NCI-H2171 treated with DMSO at 0.1 percent for 48 hours (cell line): ENCODE measurements at regions not wholly inside any gene's neighbourhood (a gene's known extent, or its start where the extent isn't known, plus 50 kb on each side); places are given as distances from the start of the nearest gene placed in this dataset.

Experiments
- DNase-seq: peaks from one replicate; lab custom pipeline; 2025; lab: John Stamatoyannopoulos, UW

DNA sequence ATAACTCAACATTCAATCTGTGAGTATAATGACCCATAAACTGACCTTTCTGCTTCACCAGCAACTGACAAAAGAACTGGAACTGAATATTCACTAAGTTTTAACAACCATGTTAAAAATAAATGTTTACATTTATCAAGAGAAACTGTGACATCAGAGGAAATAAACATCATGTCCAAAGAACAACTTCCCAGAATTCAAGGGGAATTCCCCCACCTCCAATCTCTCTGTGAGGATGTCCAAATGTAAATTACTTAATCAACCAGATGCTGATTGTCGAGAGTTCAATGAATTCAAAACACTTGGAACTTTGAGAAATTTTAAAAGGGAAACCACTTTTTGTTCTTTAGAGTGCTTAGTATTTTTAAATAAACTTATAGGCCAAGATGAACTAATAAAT is 365.6 kb upstream of the ADGRL2 start:
- no peak for DNase-seq

DNA sequence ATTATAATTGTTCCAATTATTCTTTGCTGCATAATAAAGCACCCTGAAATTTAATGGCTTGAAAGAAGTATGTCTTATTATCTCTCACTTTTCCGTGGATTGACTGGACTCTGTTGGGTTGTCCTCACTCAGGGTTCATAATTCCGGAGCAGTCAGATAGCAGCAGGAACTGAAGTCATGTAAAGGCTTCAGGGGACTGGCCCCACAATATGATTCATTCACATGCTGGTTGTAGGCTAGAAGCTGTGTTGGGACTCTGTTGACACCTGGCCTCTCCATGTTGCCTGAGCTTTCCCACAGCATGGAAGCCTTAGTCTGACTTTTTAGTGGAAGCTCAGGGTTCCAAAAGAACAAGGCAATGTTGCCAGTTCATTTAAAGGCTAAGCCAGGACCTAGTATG is 367.1 kb upstream of the ADGRL2 start:
- no peak for DNase-seq

DNA sequence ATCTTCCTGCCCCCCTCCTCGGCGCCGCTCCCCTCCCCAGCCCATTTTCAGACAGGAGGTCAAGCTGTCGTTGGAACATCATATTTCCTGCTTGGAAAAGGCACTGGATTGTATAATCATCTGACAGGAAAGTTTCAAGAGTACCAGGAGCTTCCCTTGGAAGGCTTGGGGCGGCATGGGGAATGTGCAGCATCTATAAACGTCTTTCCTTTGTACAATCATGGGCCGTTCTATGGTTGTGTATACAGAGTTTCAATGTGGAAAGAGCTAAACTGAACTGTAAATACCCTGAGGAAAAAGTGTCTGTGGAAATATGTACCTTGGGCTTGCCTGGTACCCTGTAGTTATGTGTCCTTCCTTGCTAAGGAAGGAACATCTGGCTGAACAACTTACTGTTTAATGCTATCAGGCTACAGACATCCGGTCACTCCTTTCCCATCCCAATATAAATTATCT is 368.1 kb upstream of the ADGRL2 start:
- no peak for DNase-seq

DNA sequence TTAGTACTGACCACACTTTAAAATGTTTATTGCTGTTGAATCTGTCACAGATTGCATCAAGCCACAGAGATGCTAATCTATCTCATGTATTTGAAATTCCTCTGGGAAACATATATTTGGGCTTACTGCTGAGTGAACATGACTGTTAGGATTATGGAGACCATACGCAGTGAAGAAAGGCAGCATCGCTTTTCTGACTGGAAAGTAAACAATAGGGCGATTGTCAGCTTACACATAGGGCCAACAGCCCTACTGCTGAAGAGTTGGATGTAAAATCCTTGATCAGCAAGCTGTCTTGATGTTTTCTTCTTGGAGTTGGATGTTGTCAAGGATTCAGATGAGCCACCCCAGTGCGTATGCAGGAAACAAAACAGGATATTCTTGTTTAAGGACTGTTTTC is 368.7 kb upstream of the ADGRL2 start:
- DNase-seq = no peak

DNA sequence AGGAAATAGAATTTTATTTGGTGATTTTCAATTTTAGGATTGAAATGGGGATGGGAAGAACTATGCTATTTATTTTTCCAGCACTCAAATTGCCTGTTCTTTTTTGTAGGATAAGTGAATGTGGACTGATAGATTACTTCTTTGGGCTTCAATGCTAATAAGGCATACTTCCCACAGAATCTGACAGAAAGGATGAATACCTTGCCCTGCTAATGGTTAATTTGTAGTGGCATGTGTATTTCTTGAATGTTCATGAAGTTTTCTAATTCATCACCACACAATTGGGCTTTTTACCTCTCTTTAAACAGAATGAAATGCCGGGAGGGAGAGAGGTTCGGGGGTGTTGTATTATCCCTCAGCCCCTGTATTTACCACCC is 369.1 kb upstream of the ADGRL2 start:
- DNase-seq = no peak

DNA sequence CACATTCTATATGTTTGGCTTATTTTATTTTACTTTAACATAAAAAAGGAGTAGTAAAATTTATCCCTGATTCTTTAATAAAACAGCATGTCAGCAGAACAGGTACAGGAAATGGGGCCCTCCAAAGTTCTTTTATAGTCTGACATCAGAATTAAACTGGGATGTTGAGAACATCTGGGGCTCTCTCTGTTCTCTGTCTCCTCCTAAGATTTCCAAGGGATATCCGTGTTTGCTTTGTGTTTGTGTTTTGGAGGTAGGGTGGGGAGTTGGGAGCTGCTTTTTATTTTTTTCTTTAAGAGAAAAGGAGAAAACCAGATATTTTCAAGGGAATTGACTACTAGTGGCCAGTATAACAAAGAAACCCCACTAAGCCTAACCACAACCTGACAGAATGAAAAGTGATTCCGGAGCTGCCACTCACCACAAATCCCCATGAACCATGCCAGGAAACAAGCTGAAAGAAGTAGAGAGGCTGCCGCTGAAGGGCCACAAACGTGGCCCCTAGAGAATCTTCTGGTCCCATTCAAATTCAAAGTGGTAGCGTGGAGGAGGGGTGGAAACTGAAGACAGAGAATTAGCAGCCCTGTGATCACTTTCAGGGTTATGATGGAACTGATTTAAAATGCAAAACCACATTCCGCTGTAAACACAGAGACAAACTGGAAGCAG is 369.6 kb upstream of the ADGRL2 start:
- no peak for DNase-seq

DNA sequence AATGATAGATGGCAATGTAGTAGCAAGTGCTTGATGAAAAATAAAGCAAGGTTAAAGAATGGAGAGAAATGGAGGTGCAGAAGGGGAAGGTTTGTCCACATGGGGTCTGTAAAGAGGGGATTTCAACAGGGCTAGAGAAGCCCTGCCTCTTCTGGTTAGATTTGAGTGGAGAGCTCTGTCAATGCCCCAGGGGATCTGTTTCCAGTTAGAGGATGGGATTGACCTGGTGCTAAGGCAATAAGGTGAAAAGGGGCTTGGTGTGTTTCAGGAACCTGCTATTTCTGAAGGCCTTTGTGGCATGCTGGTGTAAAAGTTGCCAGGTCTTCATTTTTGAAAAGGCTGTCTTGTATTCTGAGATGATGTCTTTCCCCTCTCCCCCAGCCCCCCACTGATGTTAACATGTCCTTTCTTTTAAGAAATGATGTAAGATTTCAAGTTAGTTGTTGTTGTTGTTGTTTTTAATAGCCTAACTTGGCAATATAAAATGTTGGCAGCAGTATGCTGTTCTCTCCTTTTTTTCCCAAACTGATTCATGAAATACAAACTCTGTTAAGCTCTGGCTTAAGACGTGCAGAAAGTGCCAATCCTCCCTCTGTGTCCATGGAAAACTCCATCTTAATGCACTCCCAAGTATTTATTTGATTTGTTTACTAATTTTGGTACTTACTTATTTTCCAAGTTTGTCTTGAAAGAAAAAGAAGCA is 370.3 kb upstream of the ADGRL2 start:
- DNase-seq = no peak

DNA sequence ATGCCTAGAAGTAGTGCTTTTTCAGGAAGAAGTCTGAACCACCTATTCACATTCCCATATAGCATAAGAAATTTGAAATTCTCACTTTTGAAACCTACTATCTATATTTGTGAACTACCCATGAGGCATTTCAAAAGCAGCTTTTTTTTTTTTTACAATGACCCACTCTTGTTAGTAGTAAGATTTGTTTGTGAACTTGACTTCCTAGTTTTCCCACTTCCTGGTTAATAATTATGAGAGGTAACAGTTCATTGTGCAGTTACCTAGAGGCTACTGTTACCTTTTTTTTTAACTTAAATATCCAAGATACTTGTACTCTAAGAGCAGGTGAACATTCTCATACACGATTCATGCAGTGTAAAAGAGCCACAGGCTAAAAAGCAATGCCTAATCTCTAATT is 371.7 kb upstream of the ADGRL2 start:
- DNase-seq = no peak

DNA sequence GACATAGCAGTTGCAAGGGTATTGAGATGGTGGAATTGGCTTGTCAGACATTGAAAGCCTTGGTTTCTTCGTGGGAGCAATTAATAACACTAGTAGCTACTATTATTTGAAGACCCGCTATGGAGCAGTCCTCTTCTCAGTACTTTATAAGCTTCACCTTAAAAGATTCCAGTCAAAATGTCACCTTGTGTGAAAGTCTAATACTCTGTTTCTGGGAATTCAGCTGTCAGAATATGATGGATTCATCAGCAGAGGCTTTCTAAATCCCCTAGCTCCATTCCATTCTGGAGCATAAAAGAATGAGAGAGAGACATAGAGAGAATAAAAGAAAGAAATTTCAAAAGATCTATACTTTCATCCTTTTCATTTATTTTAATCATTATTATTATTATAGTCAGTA is 375.9 kb upstream of the ADGRL2 start:
- DNase-seq = no peak

DNA sequence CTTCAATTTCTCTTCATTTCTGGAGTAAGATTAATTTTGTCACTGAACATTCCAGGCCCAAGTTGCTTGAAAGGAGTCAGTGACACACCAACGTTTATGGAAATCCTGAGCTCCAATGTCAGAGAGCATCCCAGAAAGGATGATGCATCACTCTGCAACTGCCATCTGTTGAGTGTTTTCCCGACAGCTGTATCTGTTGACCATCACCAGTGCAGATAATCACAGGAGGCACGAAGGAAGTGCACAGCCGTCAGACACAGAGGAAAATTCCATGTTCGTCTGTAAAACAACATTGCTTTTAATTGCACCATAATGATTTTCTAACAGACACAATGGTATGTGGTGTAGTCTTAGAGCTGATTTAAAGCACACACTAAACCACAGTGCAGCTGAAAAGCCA is 376.7 kb upstream of the ADGRL2 start:
- no peak for DNase-seq

DNA sequence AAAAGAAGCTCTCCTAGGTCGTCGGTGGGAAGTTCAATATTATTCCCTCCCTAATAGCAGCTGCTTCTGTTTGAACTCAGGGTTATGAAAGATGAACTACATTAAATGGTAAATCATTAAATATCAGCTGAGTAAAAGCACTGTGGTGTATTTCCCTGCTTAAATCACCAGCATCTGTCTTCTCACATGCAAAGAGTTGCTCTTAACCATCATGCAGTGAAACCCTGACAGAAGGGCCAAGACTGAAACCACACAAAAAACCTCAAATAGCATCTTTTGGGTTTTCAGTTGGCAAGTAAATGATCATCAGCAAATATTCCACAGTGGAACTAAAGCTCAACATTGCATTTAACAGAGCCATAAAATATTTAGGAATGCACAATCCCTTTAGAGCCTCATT is 380.0 kb upstream of the ADGRL2 start:
- no peak for DNase-seq

DNA sequence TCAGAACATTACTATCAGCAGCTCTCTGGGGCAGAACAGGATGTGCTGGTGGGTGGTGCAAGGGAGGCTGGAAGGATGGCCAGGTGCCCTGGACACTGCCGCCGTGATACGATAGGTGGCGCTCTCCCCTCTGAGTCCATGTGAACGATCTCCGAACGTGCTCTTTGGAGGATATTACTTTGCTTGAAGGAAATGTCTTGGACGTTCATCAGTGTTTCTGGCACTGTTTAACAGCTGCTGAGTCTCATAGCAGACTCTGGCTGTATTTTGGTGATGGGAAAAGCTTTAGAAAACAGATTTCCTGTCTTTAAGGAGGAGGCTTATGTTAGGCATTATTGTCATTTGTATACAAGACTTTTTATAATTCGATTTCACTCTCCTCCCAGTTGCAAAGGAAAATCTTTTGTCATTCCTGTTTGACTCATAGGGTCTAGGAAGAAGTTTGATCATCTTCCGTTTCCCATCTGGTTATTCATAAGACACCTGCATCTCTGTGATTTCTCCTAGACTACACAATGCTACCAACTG is 386.2 kb upstream of the ADGRL2 start:
- no peak for DNase-seq

DNA sequence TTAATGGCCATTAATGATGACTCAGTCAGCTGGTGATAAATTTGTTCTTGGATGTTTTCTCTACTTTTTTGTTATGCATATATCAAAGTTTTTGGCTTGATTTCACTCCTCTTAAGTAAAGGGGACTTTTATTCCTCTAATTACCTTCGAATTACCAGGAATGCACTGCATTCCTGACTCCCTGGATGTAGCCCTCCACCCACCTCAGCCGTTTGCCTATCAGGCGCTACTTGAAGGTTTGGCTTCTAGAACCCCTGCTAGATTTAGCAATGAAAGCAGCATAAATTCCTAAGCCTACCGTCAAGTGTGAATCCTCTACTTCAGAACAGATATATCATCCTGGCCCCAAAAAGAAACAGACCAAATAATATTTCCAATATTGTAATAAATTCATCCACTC is 387.8 kb upstream of the ADGRL2 start:
- DNase-seq = no peak

DNA sequence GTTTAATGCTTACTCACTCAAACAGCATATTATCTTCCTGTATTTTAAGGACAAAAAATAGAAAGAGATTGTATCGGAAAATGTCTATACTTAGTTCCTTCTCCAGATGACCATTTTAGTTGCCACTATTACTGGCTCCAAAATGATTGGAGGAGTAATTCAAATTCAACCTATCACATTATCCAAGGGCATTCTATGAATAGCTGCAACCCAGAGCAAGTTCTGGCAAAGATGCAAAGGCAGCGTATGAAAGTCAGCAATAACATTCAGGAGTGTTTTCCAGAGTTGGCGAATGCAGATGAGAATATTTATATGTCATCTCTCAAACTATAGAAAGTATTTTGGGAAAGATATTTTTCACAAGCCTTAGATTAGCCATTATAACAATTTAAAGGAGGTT is 389.8 kb upstream of the ADGRL2 start:
- DNase-seq = no peak

DNA sequence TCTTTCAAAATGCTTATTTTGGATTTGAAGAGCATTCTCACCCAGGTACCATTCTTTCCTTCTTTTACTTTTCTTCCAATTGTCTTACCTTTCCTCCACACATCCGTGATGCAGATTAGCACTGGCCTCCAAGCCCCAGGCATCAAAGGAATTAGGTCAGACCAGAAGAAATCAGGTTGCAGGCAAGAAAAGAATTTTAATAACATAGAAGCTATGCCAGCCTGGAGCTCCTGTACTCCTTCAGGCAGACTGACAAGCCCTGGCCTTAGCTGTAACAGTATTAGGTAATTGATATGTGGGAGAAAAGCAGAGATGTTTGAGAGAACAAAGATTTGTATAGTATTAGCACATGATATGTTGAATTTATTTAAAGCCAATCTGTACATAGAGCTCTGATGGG is 390.4 kb upstream of the ADGRL2 start:
- no peak for DNase-seq

DNA sequence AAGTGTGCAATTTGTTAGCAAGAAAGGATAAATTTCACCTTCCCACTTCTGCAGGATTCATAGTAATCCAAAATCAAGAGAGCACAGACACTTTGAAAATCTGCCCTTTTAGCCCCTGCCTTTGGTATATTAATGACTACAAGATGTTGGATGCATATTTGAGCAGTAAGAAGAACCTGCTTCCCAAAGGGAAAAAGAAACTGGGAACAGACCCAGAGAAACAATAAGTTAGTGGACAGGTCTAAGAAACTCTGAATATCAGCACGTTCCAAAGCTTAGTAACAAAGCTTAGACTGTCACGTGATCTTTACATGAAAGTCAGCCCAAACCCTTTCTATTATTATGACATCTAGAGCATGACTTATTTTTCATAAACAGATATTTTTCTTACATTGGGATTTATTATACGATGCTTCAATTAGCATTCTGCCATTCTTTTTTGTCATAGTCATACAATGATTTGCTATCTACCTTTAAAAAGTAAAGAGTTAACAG is 390.9 kb upstream of the ADGRL2 start:
- DNase-seq = no peak

DNA sequence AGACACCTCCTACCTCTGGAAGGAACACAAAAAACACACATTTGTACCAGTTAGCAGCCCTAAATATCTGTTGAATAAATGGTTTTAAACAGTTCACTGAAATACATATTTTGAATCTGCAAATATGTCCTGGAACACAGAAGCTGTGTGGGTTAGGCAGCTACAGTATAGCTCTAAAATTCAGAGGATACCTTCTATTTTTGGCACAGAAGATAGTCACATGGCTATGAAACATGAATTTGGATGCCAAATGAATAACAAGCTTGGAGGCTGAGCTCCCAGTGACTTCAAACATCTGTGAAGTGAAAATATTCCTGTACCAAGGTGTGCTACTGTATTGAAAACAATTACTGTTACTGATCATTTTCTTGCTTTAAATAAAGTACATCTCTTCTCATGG is 391.5 kb upstream of the ADGRL2 start:
- DNase-seq = no peak

DNA sequence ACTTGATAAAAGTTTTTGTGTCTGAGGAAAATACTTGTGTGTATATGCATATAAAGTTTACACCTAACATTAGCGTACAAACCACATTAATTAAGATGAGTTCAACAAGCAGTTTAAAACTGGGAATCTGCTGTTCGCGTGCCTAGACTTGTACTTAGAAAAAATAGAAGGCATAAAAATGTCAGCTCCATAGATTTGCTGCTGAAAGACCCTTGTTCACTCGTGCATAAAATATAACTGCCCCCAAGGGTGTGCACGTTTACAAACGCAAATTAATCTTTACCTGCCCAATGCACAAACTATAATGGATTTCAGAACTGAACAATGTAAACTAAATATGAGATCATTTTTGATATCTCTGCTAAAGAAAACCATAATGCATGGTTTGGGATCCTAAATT is 392.3 kb upstream of the ADGRL2 start:
- no peak for DNase-seq

DNA sequence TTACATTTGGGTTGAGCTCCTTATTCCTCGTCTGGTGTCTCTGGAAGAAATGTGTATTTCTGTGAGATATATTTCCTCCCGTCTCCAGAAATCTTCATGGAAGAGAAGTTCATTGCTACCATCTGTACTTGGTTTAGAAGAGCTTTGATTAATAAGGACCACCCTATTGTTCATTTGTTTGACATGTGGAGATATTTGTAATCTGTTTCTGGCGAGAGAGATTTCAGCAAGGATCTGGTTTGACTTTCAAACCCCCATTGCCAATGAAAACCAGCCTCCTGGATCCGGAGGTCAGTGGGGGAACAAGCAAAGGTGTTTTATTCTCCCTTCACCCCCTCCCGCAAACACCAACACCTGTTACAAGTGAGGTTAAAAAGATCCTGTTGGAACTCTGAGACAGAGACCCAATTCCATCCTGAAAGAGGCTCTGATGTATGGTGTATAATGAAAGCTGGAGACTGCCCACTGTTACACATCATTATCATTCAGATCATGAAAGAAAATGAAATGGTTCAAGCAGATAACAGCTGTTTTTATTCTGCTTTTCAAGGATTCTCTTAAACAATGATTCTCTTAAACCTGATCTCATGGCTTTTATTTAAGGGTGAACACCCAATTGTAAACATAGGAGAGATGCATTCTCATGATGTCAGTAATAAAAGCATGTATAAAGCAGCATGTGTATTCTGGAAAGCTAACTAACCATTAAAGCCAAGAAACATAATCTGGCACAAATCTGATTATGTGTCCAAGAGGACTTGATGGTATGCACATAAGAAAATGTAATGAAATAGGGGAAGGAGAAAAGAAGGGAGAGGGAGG is 393.5 kb upstream of the ADGRL2 start:
- no peak for DNase-seq

DNA sequence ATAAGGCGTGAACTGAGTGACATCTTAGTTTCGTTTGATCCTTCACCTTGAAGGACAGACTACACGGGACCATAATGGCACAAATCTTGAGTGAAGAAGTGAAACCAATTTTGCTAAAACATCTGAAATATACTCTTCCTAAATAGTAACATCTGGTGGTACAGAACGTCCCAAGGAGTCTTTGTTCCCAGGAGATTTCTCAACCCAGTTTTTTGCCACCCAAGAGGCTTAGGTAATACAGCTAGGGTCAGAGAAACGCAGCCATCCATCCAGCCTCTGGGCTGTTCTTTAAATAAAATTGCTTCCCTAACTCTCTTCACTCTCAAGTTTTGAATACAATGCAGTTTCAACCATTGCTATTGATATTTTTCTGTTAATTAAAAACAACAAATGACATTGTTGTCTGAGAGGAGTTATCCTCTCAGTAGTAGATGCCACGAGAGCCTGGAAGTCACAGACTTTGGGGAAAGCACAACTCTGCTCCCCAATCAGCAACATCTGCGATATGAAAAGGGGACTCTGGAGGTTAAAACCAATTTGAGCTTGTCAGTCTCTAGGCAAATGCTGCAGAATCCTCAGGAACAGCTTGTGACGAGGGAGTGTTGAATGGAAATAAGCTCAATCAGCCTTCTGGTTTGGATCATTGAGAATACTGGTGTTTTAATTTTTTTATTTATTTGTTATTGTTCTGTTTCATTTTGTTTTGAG is 394.3 kb upstream of the ADGRL2 start:
- no peak for DNase-seq

DNA sequence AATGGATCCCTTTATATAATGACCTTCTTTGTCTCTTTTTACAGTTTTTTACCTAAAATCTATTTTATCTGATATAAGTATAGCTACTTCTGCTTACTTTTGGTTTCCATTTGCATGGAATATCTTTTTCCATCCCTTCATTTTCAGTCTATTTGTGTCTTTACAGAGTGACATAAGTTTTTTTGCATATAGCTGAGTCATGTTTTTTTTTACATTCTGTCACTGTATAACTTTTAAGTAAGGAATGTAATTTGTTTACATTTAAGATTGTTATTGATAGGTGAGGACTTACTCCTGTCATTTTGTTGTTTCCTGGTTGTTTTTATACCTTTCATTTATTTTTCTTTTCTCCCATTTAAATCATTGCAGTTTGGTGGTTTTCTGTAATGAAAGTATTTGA is 402.7 kb upstream of the ADGRL2 start:
- DNase-seq = no peak
